Adrenal gland (tissue), 5 donors: ENCODE measurements at regions not wholly inside any gene's neighbourhood (a gene's known extent, or its start where the extent isn't known, plus 50 kb on each side); places are given as distances from the start of the nearest gene placed in this dataset.

Experiments used
- POLR2A ChIP-seq, 2 donors: fragments of 450-650 bp; IDR thresholded peaks; one replicate each; pipeline ENCODE4 v1.6.1; 2017; ENCODE audit warnings: antibody characterized with exemption in 2 of 2, mild to moderate bottlenecking in 2 of 2, moderate library complexity in 1 of 2
- TF ChIP-seq, protein P1 (sequence below), 6 experiments: fragments of 450-650 bp in 4 of 6; fragments of 200-600 bp in 2 of 6; sonication (generic) in 1 of 6; IDR thresholded peaks; 1 replicate in 5 of 6; 2 replicates in 1 of 6; pipeline versions ENCODE4 v1.5.1 to v1.8.0; 2016 to 2021; ENCODE audit warnings: antibody characterized with exemption in 6 of 6, mild to moderate bottlenecking in 2 of 6, moderate library complexity in 1 of 6
- donor health status: DM: no; HTN: no; CAD: no.

DNA sequence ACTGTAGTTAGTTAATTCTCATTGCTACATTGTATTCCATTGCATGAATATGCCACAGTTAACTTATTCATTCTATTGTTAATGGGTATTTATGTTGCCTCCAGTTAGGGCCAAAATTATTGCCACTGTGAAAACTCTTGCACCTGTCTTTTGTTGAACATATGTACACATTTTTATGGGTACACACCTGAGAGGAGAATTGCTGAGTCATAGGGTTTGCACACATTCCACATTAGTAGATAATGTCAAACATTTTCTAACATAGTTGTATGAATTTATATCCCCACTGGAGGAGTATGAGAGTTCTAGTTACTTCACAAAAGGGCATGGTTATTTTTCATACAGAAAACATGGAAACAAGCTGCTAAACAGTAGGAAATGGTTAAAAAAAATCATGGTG, 338.4 kb downstream of the FOXO1 start:
- TF ChIP-seq, protein P1, sequence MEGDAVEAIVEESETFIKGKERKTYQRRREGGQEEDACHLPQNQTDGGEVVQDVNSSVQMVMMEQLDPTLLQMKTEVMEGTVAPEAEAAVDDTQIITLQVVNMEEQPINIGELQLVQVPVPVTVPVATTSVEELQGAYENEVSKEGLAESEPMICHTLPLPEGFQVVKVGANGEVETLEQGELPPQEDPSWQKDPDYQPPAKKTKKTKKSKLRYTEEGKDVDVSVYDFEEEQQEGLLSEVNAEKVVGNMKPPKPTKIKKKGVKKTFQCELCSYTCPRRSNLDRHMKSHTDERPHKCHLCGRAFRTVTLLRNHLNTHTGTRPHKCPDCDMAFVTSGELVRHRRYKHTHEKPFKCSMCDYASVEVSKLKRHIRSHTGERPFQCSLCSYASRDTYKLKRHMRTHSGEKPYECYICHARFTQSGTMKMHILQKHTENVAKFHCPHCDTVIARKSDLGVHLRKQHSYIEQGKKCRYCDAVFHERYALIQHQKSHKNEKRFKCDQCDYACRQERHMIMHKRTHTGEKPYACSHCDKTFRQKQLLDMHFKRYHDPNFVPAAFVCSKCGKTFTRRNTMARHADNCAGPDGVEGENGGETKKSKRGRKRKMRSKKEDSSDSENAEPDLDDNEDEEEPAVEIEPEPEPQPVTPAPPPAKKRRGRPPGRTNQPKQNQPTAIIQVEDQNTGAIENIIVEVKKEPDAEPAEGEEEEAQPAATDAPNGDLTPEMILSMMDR (IDR thresholded peaks at IDR 0.05), result no peak
- TF ChIP-seq POLR2A (IDR thresholded peaks at IDR 0.05), result no peak
